Heart left ventricle (tissue), 16 donors: ENCODE measurements at regions not wholly inside any gene's neighbourhood (a gene's known extent, or its start where the extent isn't known, plus 50 kb on each side); places are given as distances from the start of the nearest gene placed in this dataset.

ENCODE experiments used
- ATAC-seq, 4 donors: fragments of 200-7000 bp; cut with Tn5 transposase; one replicate each; pipeline ENCODE4 v1.9.1; 2020 to 2022; ENCODE audit warnings: moderate library complexity in 4 of 4, mild to moderate bottlenecking in 3 of 4, moderate number of reproducible peaks in 1 of 4
- DNase-seq, 5 donors: peaks; one replicate each; pipeline ENCODE4 v3.0.0-alpha.2; 2020
- H3K27ac ChIP-seq, 12 donors: fragments of 200-600 bp; sonication (generic) in 4 of 12; one replicate each; pipeline versions ENCODE4 v1.5.0 to v1.8.0; 2016 to 2022; ENCODE audit warnings: mild to moderate bottlenecking in 2 of 12
- H3K27me3 ChIP-seq, 9 donors: fragments of 200-600 bp; sonication (generic) in 2 of 9; one replicate each; pipeline versions ENCODE4 v1.5.1 to v1.8.0; 2016 to 2022; ENCODE audit warnings: mild to moderate bottlenecking in 3 of 9
- H3K36me3 ChIP-seq, 9 donors: fragments of 200-600 bp; sonication (generic) in 2 of 9; one replicate each; pipeline versions ENCODE4 v1.5.0 to v1.8.0; 2018 to 2022; ENCODE audit warnings: mild to moderate bottlenecking in 2 of 9
- H3K4me1 ChIP-seq, 12 donors: fragments of 200-600 bp; sonication (generic) in 4 of 12; one replicate each; pipeline versions ENCODE4 v1.5.0 to v1.8.0; 2016 to 2022; ENCODE audit warnings: mild to moderate bottlenecking in 3 of 12
- H3K4me3 ChIP-seq, 12 donors: fragments of 200-600 bp; sonication (generic) in 4 of 12; one replicate each; pipeline versions ENCODE4 v1.5.0 to v1.8.0; 2017 to 2022; ENCODE audit warnings: mild to moderate bottlenecking in 9 of 12, moderate library complexity in 4 of 12
- H3K9me3 ChIP-seq, 12 donors: fragments of 200-600 bp; sonication (generic) in 4 of 12; one replicate each; pipeline versions ENCODE4 v1.5.0 to v1.8.0; 2016 to 2022; ENCODE audit warnings: mild to moderate bottlenecking in 1 of 12
- POLR2A ChIP-seq, 2 donors: fragments of 450-650 bp; IDR thresholded peaks; one replicate each; pipeline ENCODE4 v1.6.1; 2017; ENCODE audit warnings: antibody characterized with exemption in 2 of 2, mild to moderate bottlenecking in 2 of 2, moderate library complexity in 2 of 2
- WGBS, 4 donors: extraction: QIAGEN DNeasy Blood & Tissue Kit in 2 of 4; methylation state at CpG; one replicate each; pipeline versions ENCODE4 v1.1.5 to v1.1.7; 2013 to 2018; 5-methylcytosine and 5-hydroxymethylcytosine counted together
- intact Hi-C, 10 donors: fragments of 100-400 bp; cut with DNase I; formaldehyde crosslinking; loops; one replicate each; pipeline versions ENCODE4 v1.11.1 to v1.14.2; 2022
- TF ChIP-seq, protein P1 (sequence below), 12 donors: fragments of 200-600 bp; sonication (generic) in 4 of 12; IDR thresholded peaks; one replicate each; pipeline versions ENCODE4 v1.5.0 to v1.8.0; 2018 to 2022; ENCODE audit warnings: antibody characterized with exemption in 12 of 12, mild to moderate bottlenecking in 5 of 12
- donor health status: ischemic (EF 13 %, LVEDD 7.1; RV severe dilation, severe dysfunction).
- donor health status: healthy with polysubstance abuse.
- donor health status: DM: no; HTN: yes; CAD: no.
- donor health status: DM: no; HTN: no; CAD: no.
- donor health status: ischemic (EF 25% LVEDD 6.9; RV normal size, moderate dysfunction).
- donor health status: ischemic (EF 25% LVEDD 5.7; RV mildly dilated, moderate dysfunction).
- donor health status: healthy.
- donor health status: DM: yes; HTN: yes; CAD: no.
- donor health status: ischemic (EF 35%, LVEDD 5.7; RV mildly dilated, moderate dysfunction).
- donor health status: nonischemic (EF 11% LVEDD 7.7; RV severe dilation, severe dysfunction).
- donor health status: DM: yes; HTN: yes; CAD: no.
- donor health status: PGD.
- donor health status: ischemic (EF 29% LVEDD 5.4; RV normal size, mild dysfunction).
- donor health status: nonischemic (EF 23%, LVEDD 6.1; RV moderate dilation, normal function).

DNA sequence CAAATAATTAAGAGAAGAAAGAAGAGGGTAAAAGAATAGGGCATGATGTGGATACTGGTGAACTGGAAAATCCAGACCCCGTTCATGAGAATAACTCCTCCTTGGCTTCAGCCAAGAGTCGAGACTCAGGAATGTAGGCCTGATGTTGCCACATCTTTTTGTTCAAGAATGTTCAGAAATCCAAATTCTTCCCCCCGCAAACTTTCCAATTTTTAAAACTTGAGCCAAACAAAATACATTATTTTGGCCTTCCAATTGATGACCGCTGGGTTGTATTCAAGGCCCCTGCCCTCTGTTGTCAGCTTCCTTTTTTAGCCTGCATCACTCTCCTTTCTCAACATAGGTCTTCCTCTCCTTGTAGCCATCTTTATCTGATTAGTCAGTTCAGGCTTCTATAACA lies 106.1 kb downstream of the TNFAIP3 start:
- no peaks in the 10 kb centered on the region for H3K9me3 ChIP-seq
- H3K36me3 ChIP-seq: no peaks in the 10 kb centered on the region
- no peak overlapping the region for H3K27ac ChIP-seq
- H3K4me1 ChIP-seq: peaks cover 0 to 30% (median 0%) of the 10 kb centered on the region in 12 donors
- intact Hi-C loops: loop anchor here in 1 of 10 donors (10.0 kb wide), 1 partner anchor 268 kb away; no protein-coding TSS in a partner anchor
- ATAC-seq (no peak), DNase-seq (no peak)
- no peaks in the 10 kb centered on the region for H3K27me3 ChIP-seq
- H3K4me3 ChIP-seq: no peak overlapping the region
- no peak for TF ChIP-seq POLR2A (IDR thresholded peaks at IDR 0.05)
- TF ChIP-seq, protein P1, sequence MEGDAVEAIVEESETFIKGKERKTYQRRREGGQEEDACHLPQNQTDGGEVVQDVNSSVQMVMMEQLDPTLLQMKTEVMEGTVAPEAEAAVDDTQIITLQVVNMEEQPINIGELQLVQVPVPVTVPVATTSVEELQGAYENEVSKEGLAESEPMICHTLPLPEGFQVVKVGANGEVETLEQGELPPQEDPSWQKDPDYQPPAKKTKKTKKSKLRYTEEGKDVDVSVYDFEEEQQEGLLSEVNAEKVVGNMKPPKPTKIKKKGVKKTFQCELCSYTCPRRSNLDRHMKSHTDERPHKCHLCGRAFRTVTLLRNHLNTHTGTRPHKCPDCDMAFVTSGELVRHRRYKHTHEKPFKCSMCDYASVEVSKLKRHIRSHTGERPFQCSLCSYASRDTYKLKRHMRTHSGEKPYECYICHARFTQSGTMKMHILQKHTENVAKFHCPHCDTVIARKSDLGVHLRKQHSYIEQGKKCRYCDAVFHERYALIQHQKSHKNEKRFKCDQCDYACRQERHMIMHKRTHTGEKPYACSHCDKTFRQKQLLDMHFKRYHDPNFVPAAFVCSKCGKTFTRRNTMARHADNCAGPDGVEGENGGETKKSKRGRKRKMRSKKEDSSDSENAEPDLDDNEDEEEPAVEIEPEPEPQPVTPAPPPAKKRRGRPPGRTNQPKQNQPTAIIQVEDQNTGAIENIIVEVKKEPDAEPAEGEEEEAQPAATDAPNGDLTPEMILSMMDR (IDR thresholded peaks at IDR 0.05): no peak
- 69 to 81% (median 79%) methylated on average over 4 of the region's 4 CpGs for WGBS, 4 donors

DNA sequence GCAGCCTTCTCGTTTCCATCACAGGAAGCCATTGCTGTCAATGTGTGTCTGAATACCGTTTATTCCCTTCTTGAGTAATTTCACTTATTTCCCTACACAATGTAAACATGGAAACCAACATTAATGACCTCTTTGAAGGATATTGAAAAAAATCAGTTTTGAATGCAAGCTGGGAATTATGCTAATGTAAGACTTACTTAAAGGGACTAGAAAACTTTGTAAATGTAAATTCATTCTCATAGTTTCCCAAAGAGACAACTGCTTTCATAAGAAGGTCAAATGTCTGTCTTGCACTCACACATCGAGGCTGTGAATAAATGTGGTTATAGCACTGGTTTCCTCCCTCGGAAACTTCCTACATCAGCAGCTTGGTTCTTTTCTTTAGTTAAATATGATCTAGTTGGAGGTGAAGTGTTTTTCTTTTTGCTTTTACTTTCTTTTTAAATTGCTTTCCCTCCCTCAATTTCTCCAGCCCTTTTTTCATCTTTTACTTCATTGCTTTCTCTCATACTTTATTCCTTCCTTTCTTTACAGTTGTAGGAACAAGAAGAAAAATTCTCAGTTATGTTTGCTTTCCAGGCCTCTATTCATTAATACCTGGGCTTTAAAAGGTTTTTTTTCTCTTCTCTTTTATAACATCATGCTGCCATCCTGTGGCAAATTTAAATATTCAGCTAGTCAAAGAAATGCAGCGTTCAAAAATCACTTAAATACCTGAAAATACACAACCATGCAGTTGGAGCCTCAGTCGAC lies 108.3 kb downstream of the TNFAIP3 start:
- H3K27me3 ChIP-seq: no peaks in the 10 kb centered on the region
- TF ChIP-seq, protein P1 (IDR thresholded peaks at IDR 0.05): peak in 6 of 12 donors; percentile 9 to 32 (median 28)
- TF ChIP-seq POLR2A (IDR thresholded peaks at IDR 0.05): no peak
- 43 to 54% (median 46%) methylated on average over 6 of the region's 6 CpGs for WGBS, 4 donors
- H3K9me3 ChIP-seq: no peaks in the 10 kb centered on the region
- H3K4me1 ChIP-seq: peaks cover 0 to 20% (median 0%) of the 10 kb centered on the region in 12 donors
- H3K4me3 ChIP-seq: no peak overlapping the region
- no peaks in the 10 kb centered on the region for H3K36me3 ChIP-seq
- intact Hi-C loops: loop anchor here in 1 of 10 donors (10.0 kb wide), 1 partner anchor 271 kb away; no protein-coding TSS in a partner anchor
- H3K27ac ChIP-seq: peak overlapping the region in 1 of 12 donors; percentile 66
- DNase-seq: no peak
- no peak for ATAC-seq

DNA sequence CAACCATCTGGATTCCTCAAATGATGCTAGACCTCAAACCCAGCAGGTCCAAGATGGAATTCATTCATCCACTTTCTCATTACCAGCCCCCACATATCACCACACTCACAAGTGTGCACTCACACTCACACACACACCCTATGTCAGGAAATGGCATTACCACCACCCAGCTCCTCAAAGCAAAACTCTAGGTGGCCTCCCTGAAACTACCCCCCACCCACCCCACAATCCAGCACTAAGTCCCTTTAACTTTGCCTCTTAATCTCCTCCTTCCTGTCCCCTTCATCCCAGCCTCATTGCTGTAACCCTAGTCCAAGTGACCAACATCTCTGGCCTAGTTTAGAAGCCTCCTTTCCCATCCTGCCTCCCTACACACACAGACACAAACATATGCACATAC lies 109.4 kb downstream of the TNFAIP3 start:
- intact Hi-C loops: loop anchor here in 1 of 10 donors (10.0 kb wide), 1 partner anchor 272 kb away; no protein-coding TSS in a partner anchor
- TF ChIP-seq, protein P1 (IDR thresholded peaks at IDR 0.05): no peak
- TF ChIP-seq POLR2A (IDR thresholded peaks at IDR 0.05): no peak
- DNase-seq: no peak

DNA sequence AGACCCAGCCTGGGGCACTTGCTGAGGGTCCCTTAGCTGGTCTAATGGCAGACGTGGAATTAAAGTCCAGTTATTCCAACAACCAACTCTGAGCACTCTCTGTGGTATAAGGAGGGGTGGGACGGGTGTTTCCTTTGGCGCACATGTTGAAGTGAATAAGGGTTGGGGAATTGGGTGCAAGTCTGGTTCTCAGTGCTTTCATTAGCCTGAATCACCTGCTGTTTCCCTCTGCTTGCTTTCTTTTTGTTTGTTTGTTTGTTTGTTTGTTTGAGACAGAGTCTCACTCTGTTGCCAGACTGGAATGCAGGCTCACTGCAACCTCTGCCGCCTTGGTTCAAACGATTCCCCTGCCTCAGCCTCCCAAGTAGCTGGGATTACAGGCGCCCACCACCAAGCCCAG lies 110.1 kb downstream of the TNFAIP3 start:
- H3K4me1 ChIP-seq: peaks cover 0 to 20% (median 0%) of the 10 kb centered on the region in 12 donors
- H3K4me3 ChIP-seq: no peak overlapping the region
- no peaks in the 10 kb centered on the region for H3K36me3 ChIP-seq
- intact Hi-C loops: loop anchor here in 1 of 10 donors (10.0 kb wide), 1 partner anchor 272 kb away; no protein-coding TSS in a partner anchor
- H3K9me3 ChIP-seq: no peaks in the 10 kb centered on the region
- WGBS, 4 donors: 82 to 89% (median 85%) methylated on average over 6 of the region's 6 CpGs
- TF ChIP-seq, protein P1 (IDR thresholded peaks at IDR 0.05): no peak
- TF ChIP-seq POLR2A (IDR thresholded peaks at IDR 0.05): no peak
- H3K27me3 ChIP-seq: no peaks in the 10 kb centered on the region
- no peak for ATAC-seq
- no peak for DNase-seq
- peak overlapping the region in 5 of 12 donors; percentile 9 to 50 (median 43) for H3K27ac ChIP-seq

More for the DNA sequence above, 109.4 kb downstream of the TNFAIP3 start:
- Histone ChIP-seq H3K4me1 (peaks cover 0 to 20% (median 0%) of the 10 kb centered on the region in 12 donors), H3K36me3 (no peaks in the 10 kb centered on the region), H3K9me3 (no peaks in the 10 kb centered on the region), H3K4me3 (no peak overlapping the region), H3K27me3 (no peaks in the 10 kb centered on the region), H3K27ac (peak overlapping the region in 1 of 12 donors; percentile 66)
- no peak for ATAC-seq
